ENCODE measurements at regions not wholly inside any gene's neighbourhood (a gene's known extent, or its start where the extent isn't known, plus 50 kb on each side); places are given as distances from the start of the nearest gene placed in this dataset.

GRCh38 chr2:238587776-238588660 is 161.3 kb downstream of the ASB1 start:
- no peak for TF ChIP-seq EZH2phosphoT487 (IDR thresholded peaks at IDR 0.05; ENCODE audit: borderline replicate concordance, low read depth, low read length)
- TF ChIP-seq, protein P1, sequence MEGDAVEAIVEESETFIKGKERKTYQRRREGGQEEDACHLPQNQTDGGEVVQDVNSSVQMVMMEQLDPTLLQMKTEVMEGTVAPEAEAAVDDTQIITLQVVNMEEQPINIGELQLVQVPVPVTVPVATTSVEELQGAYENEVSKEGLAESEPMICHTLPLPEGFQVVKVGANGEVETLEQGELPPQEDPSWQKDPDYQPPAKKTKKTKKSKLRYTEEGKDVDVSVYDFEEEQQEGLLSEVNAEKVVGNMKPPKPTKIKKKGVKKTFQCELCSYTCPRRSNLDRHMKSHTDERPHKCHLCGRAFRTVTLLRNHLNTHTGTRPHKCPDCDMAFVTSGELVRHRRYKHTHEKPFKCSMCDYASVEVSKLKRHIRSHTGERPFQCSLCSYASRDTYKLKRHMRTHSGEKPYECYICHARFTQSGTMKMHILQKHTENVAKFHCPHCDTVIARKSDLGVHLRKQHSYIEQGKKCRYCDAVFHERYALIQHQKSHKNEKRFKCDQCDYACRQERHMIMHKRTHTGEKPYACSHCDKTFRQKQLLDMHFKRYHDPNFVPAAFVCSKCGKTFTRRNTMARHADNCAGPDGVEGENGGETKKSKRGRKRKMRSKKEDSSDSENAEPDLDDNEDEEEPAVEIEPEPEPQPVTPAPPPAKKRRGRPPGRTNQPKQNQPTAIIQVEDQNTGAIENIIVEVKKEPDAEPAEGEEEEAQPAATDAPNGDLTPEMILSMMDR (conservative IDR thresholded peaks at IDR 0.05; ENCODE audit: low read length): no peak
- POLR2A ChIA-PET: no interaction called here
- no peak overlapping the region for H3K27ac ChIP-seq (ENCODE audit: low read depth, low read length, poor library complexity, severe bottlenecking)
- no peaks in the 10 kb centered on the region for H3K79me2 ChIP-seq (ENCODE audit: insufficient read depth, low read depth, low read length)
- no peak overlapping the region for H3K4me2 ChIP-seq (ENCODE audit: low read length)
- H3K4me1 ChIP-seq (ENCODE audit: insufficient read depth, low read length, poor library complexity, severe bottlenecking): no peaks in the 10 kb centered on the region
- intact Hi-C loops (cut with micrococcal nuclease; ENCODE audit: unreplicated experiment): no loop called here
- H2AFZ ChIP-seq (ENCODE audit: low read length): no peak overlapping the region
- no peaks in the 10 kb centered on the region for H3K36me3 ChIP-seq (ENCODE audit: insufficient read depth, low read length)
- no TSS peak for BruUV-seq (replicated peaks)
- no peak for DNase-seq (ENCODE audit: low spot score)
- no peaks in the 10 kb centered on the region for H3K9me3 ChIP-seq (ENCODE audit: low read length)
- H3K4me3 ChIP-seq (ENCODE audit: low read depth, low read length, poor library complexity, severe bottlenecking): no peak overlapping the region
- CTCF ChIA-PET (ENCODE audit: unreplicated experiment): no interaction called here
- H3K9me2 ChIP-seq (ENCODE audit: insufficient read depth, low read length): no peaks in the 10 kb centered on the region
- no peaks in the 10 kb centered on the region for H4K20me1 ChIP-seq (ENCODE audit: insufficient read depth, low read length)

- Histone ChIP-seq H3K79me2 (ENCODE audit: insufficient read depth, low read depth, low read length) (no peaks in the 10 kb centered on the region), H3K36me3 (ENCODE audit: insufficient read depth, low read length) (no peaks in the 10 kb centered on the region), H3K4me3 (ENCODE audit: low read depth, low read length, poor library complexity, severe bottlenecking) (no peak overlapping the region), H3K9me3 (ENCODE audit: low read length) (no peaks in the 10 kb centered on the region), H3K4me1 (ENCODE audit: insufficient read depth, low read length, poor library complexity, severe bottlenecking) (no peaks in the 10 kb centered on the region), H3K9me2 (ENCODE audit: insufficient read depth, low read length) (no peaks in the 10 kb centered on the region), H3K4me2 (ENCODE audit: low read length) (no peak overlapping the region), H2AFZ (ENCODE audit: low read length) (no peak overlapping the region), H3K27ac (ENCODE audit: low read depth, low read length, poor library complexity, severe bottlenecking) (no peak overlapping the region), H4K20me1 (ENCODE audit: insufficient read depth, low read length) (no peaks in the 10 kb centered on the region)
- DNase-seq (ENCODE audit: low spot score): no peak
- TF ChIP-seq EZH2phosphoT487 (IDR thresholded peaks at IDR 0.05; ENCODE audit: borderline replicate concordance, low read depth, low read length): no peak
- TF ChIP-seq, protein P1 (conservative IDR thresholded peaks at IDR 0.05; ENCODE audit: low read length): no peak
- ChIA-PET POLR2A (no interaction called here), CTCF (ENCODE audit: unreplicated experiment) (no interaction called here)
- BruUV-seq (replicated peaks): no TSS peak
- intact Hi-C loops (cut with micrococcal nuclease; ENCODE audit: unreplicated experiment): no loop called here
Measured at GRCh38 chr2:238589591-238590460, 163.1 kb downstream of the ASB1 start.

Data from OCI-LY7 (cell line).